Astrocyte (in vitro differentiated cells and primary cell): ENCODE measurements at regions not wholly inside any gene's neighbourhood (a gene's known extent, or its start where the extent isn't known, plus 50 kb on each side); places are given as distances from the start of the nearest gene placed in this dataset.

Experiments
- DNase-seq: peaks from one replicate; pipeline ENCODE4 v3.0.0-alpha.2; 2010; ENCODE audit warnings: low read depth
- FAIRE-seq: peaks from 2 replicates; lab custom pipeline; 2011; peaks lifted over from hg19 to GRCh38; lab: Jason Lieb, UNC
- H2AFZ ChIP-seq: 2 replicates; pipeline ENCODE4 v1.6.0; 2012; ENCODE audit warnings: low read depth, low read length, inconsistent platforms
- H3K27ac ChIP-seq: 2 replicates; pipeline ENCODE4 v1.5.1; 2011; ENCODE audit warnings: low read depth, low read length, inconsistent platforms
- H3K27me3 ChIP-seq: 2 replicates; pipeline ENCODE4 v1.6.0; 2011; ENCODE audit warnings: low read length, inconsistent platforms; ENCODE audit not compliant: insufficient read depth
- H3K36me3 ChIP-seq: 2 replicates; pipeline ENCODE4 v1.5.1; 2011; ENCODE audit warnings: low read length, inconsistent platforms; ENCODE audit not compliant: insufficient read depth
- H3K4me1 ChIP-seq: 2 replicates; pipeline ENCODE4 v1.5.1; 2011; ENCODE audit warnings: low read length, inconsistent platforms; ENCODE audit not compliant: insufficient read depth
- H3K4me2 ChIP-seq: 2 replicates; pipeline ENCODE4 v1.6.0; 2012; ENCODE audit warnings: low read length, inconsistent platforms
- H3K4me3 ChIP-seq: 2 replicates; pipeline ENCODE4 v1.5.1; 2011; ENCODE audit warnings: low read depth, mild to moderate bottlenecking, low read length, inconsistent platforms; ENCODE audit not compliant: insufficient read depth
- H3K79me2 ChIP-seq: 2 replicates; pipeline ENCODE4 v1.6.0; 2012; ENCODE audit warnings: mild to moderate bottlenecking, low read length, inconsistent platforms; ENCODE audit not compliant: insufficient read depth
- H3K9ac ChIP-seq: 2 replicates; pipeline ENCODE4 v1.6.0; 2012; ENCODE audit warnings: mild to moderate bottlenecking, low read length, inconsistent platforms
- H3K9me3 ChIP-seq: 2 replicates; pipeline ENCODE4 v1.5.1; 2012; ENCODE audit warnings: low read depth, mild to moderate bottlenecking, low read length, inconsistent platforms; ENCODE audit not compliant: insufficient read depth
- H4K20me1 ChIP-seq: 2 replicates; pipeline ENCODE4 v1.6.0; 2012; ENCODE audit warnings: low read length, inconsistent platforms; ENCODE audit not compliant: insufficient read depth
- H3K27ac Mint-ChIP-seq: one replicate; pipeline ENCODE4 v1.8.0; 2021; ENCODE audit warnings: mild to moderate bottlenecking, mixed read lengths; ENCODE audit not compliant: unreplicated experiment
- H3K27me3 Mint-ChIP-seq: one replicate; pipeline ENCODE4 v1.8.0; 2021; ENCODE audit warnings: low read depth, mixed read lengths; ENCODE audit not compliant: unreplicated experiment
- H3K36me3 Mint-ChIP-seq: one replicate; pipeline ENCODE4 v1.8.0; 2021; ENCODE audit warnings: low read depth, mixed read lengths; ENCODE audit not compliant: unreplicated experiment
- H3K4me1 Mint-ChIP-seq: one replicate; pipeline ENCODE4 v1.8.0; 2021; ENCODE audit warnings: low read depth, mixed read lengths; ENCODE audit not compliant: unreplicated experiment
- H3K4me3 Mint-ChIP-seq: one replicate; pipeline ENCODE4 v1.8.0; 2021; ENCODE audit warnings: mild to moderate bottlenecking, moderate library complexity, mixed read lengths; ENCODE audit not compliant: unreplicated experiment
- H3K9me3 Mint-ChIP-seq: one replicate; pipeline ENCODE4 v1.8.0; 2021; ENCODE audit warnings: mild to moderate bottlenecking, mixed read lengths; ENCODE audit not compliant: unreplicated experiment
- EZH2 ChIP-seq: IDR thresholded peaks from 2 replicates; pipeline ENCODE4 v1.6.1; 2012; ENCODE audit warnings: mild to moderate bottlenecking, low read length, inconsistent platforms; ENCODE audit not compliant: insufficient read depth
- TF ChIP-seq, protein P1 (sequence below): IDR thresholded peaks from 2 replicates; pipeline ENCODE4 v1.5.1; 2011; ENCODE audit warnings: low read depth, mild to moderate bottlenecking, inconsistent platforms, low read length, moderate library complexity; ENCODE audit not compliant: insufficient read depth

DNA sequence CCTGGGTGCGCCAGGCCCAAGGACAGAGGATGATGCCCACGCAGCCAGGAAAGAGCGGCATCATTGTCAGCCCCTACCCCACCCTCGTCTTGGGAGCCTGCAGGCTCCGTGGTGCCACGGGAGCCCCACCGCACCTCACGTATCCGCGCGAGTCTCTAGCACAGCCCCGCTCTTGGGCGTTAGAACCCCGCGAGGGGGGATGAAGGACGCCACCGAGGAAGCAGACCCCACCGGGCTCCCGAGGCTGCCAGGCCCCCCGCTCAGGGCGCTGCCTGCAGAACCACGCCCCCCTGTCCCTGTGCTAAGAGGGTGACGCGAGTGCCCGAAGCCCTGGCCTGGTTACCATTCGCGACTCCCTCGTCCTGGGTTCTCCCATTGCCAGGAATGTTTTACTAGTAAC is 52.3 kb upstream of the MS4A8 start:
- H3K4me3 ChIP-seq, result no peak overlapping the region
- no peak for FAIRE-seq
- H3K27ac Mint-ChIP-seq, result no peak overlapping the region
- H3K4me2 ChIP-seq, result no peak overlapping the region
- H3K4me3 Mint-ChIP-seq, result no peak overlapping the region
- no peaks in the 10 kb centered on the region for H4K20me1 ChIP-seq
- H3K9me3 Mint-ChIP-seq, result peaks cover 3% of the 10 kb centered on the region
- H3K36me3 Mint-ChIP-seq, result no peaks in the 10 kb centered on the region
- no peaks in the 10 kb centered on the region for H3K4me1 Mint-ChIP-seq
- no peak overlapping the region for H2AFZ ChIP-seq
- no peak overlapping the region for H3K27ac ChIP-seq
- no peaks in the 10 kb centered on the region for H3K4me1 ChIP-seq
- no peaks in the 10 kb centered on the region for H3K27me3 ChIP-seq
- no peak overlapping the region for H3K9ac ChIP-seq
- TF ChIP-seq EZH2, result no peak
- TF ChIP-seq, protein P1, sequence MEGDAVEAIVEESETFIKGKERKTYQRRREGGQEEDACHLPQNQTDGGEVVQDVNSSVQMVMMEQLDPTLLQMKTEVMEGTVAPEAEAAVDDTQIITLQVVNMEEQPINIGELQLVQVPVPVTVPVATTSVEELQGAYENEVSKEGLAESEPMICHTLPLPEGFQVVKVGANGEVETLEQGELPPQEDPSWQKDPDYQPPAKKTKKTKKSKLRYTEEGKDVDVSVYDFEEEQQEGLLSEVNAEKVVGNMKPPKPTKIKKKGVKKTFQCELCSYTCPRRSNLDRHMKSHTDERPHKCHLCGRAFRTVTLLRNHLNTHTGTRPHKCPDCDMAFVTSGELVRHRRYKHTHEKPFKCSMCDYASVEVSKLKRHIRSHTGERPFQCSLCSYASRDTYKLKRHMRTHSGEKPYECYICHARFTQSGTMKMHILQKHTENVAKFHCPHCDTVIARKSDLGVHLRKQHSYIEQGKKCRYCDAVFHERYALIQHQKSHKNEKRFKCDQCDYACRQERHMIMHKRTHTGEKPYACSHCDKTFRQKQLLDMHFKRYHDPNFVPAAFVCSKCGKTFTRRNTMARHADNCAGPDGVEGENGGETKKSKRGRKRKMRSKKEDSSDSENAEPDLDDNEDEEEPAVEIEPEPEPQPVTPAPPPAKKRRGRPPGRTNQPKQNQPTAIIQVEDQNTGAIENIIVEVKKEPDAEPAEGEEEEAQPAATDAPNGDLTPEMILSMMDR, result no peak
- no peaks in the 10 kb centered on the region for H3K36me3 ChIP-seq
- no peak for DNase-seq
- peaks cover 8% of the 10 kb centered on the region for H3K27me3 Mint-ChIP-seq
- H3K9me3 ChIP-seq, result no peaks in the 10 kb centered on the region
- H3K79me2 ChIP-seq, result no peaks in the 10 kb centered on the region
